ENCODE measurements at regions not wholly inside any gene's neighbourhood (a gene's known extent, or its start where the extent isn't known, plus 50 kb on each side); places are given as distances from the start of the nearest gene placed in this dataset.
"Not testable (repeated sequence)": the region's sequence is repeated elsewhere in the genome, so short reads cannot be mapped to it uniquely, and the experiment has no call there.

DNA sequence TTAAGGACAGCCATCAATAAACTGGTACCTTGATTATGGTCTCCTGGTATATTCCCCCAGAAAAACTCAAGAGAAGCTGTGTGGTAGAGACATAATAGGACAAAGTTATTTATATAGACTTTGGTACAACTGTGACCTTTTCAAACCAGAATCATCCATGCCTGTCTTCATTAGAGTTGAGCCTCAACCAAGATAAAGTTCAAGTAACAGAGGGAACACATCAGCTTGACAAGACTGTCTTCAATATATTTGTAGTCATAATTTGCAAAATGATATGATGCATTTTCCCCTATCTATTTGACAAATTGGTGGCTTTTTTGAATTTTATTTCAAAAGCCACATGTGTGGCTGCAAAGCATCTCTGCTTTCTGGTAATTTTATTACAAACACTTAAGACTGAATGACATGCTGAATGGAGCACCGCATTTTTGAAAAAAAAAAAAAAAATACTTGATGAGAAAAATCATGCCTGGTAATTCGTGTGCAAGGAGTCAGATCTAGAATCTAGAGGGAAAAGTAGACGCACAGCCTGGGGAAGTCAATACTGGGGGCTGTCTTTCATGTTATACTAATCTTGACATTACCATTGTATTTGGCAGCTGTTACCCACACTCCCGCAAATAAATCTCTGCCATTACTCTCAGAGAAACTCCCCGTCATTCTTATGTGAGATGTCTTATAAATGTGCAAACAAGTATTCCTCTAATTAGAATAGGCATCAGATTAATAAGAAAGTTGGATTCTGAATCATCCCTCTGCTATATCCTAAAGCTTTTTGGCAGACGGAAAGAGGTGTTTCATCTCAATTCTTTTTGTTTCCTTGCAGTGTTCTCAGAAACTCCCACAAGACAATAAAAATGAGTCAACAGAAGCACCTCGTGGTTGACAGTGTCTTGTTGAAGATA is 554.8 kb upstream of the CBLB start:
- no peak for DNase-seq

DNA sequence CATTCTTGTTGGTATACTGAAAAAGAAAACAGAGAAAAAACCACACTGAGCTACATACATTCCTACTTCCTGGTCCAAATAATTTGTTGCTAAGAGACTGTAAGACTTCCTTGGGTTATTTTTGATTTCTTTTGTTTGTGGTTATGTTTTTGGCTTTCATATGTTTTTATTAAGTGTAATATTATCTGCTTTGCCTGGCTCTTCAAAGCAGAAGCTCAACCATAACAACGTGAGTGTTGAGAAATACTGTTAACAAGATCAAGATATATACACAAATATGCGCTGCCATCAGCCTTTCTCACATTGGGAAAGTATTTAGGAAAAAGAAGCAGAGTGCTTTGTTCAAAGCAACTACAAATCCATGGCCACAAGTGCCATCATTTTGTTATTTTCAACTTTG is 556.2 kb upstream of the CBLB start:
- DNase-seq, result no peak

DNA sequence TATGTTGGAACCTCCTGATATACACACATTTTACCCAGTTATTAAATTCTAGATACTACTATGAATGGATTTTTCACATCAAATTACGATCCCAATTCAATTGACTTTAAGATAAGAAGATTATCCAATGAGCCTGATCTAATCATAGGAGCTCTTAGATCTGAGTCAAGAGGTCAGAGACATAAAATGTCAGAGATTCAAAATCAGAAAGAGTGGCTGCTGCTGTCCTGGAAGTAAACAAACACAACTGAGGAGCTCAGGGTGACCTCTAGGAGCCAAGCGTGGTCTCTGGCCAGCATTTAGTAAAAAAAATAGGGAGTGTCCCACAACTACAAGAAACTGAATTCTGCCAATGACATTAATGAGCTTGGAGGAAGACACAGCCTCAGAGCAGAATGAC is 557.1 kb upstream of the CBLB start:
- no peak for DNase-seq

GRCh38 chr3:106428565-106428994 is 559.8 kb upstream of the CBLB start:
- no peak for DNase-seq

DNA sequence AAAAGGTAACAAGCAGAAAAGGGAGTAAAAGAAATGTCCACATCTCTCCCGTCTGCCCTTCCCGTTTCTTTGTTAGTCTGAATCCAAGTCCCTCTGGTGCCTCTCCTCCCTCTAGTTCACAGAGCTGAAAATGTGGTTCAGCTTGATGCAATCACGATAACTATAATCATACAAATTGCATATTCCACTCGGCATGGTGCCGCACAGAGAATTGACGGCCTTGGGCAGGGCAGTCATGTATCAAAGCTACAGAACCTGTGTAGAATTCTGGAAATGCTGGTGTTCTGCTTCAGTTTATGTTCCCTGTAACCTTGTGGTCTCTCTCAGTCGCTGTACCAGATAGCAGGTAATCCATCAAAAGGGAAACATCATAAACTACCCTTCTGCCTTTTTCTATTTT is 562.9 kb upstream of the CBLB start:
- DNase-seq, result no peak

DNA sequence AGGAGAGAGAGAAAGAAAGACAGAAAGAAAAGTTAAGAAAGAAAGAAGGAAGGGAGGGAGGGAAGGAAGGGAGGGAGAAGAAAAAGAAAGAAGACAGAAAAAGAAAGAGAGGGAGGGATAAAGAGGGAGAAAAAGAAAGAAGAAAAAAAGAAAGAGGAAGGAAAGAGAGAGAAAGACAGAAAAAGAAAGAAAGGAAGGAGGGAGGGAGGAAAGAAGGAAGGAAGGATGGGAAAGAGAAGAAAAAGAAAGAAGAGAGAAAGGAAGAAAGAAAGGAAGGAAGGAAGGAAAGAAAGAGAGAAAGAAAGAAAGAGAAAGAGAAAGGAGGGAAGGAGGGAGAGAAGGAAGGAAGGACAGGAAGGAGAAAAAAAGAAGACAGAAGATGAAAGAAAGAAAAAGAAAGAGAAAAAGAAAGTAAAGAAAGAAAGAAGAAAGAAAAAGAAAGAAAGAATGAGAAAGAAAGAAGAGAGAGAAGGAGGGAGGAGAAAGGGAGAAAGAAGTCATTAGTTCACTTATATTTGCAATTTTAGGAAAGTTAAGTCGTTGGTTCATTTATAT is 567.2 kb upstream of the CBLB start:
- no peak for DNase-seq

DNA sequence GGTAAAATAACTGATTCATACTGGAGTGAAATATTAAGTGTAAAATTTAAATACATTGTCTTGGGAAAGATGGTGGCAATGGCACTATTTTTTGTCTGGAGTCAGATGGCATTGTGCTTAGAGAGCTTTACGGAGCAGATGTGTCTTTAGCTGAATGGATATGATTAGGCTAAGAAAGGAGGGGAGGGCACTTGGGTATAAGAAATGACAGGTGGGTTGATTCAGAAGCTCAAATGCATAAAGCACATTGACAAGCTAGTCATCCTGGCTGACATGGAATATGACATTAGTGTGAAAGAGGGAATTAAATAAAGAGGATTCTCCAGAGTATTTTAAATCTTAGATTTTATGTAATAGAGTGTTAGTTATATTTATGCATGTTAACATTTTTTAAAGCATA is 570.1 kb upstream of the CBLB start:
- DNase-seq, result no peak

DNA sequence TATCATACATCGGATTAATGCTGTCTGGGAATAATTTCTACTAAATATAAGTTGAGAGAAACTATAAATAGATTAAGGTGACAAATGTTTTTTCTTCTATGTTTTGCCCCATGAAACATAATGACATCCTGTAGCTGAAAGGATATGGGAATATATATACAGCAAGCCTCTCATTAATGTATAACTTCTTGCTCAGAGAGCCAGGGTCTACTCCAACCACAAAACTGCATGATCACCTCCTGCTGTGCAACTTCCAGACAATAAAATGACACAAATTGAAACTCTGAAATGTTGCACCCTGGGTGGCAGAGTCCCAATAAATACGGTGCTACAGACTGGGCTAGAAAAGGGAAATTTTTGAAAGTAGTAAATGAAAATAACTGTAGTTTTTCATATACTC is 571.9 kb upstream of the CBLB start:
- DNase-seq, result no peak

DNA sequence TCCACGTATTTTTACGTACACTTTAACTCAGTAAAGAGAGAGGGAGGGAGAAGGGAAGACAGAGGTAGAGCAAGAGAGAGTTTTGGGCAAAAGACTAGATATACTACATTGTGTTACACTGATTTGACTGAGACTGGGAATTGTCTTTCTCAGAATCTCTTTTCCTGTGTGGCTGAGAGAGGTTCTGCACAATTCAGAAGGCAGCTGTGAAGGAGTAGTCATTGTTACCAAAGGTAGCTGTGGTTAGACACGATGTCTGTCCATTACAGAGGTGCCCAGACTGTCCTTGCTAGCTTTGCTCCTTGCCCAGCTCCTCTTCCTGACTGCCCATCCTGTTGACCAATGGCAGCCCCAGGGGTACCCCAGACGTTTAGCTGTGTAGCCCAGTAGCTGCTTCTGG is 577.5 kb upstream of the CBLB start:
- no peak for DNase-seq

DNA sequence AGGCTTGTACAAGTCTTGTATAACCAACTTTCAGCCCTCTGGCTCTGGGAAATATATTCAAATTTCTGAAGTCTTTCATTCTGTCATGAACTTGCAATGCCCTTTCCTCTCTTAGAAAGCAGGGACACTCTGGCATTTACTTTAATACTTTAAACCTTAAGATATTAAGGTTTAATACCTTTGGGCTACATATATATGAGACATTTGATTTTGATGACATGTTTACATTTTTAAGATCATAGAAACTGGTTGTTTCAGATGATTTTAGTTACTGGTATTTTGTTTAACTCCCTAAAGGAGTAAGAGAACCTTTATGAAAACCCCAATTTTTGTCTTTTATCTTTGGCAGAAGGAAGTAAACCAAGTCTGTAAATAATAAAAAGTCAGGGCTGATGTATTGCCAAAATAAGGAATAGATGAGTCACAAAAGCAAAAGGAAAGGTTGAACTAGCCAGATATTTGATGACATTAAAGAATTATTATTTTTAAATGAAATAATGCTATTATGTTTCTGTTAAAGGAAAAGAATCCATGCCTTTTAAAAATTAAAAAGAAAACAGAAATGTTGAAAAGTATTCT is 579.0 kb upstream of the CBLB start:
- DNase-seq, result no peak

- not testable (repeated sequence) for DNase-seq
Observed at GRCh38 chr3:106448372-106448966, 579.7 kb upstream of the CBLB start.

DNA sequence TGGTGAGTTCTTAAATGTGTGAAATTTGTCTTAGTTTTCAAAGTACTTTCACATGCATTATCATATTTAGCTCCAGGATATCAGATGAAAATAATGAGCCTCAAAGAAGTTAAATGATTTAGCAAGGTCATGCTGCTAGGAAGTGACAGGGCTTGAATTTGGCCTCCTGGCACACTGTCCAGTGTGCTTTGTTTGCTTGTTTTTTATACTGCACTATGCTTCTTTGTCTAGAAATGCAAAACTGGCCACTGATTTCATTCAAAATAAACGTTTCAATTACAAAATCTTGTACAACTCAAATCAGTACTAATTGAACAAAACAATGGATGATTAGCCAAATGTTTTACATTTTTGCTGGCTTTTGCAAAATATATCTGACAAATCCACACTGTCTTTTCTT is 583.3 kb upstream of the CBLB start:
- DNase-seq, result no peak

DNA sequence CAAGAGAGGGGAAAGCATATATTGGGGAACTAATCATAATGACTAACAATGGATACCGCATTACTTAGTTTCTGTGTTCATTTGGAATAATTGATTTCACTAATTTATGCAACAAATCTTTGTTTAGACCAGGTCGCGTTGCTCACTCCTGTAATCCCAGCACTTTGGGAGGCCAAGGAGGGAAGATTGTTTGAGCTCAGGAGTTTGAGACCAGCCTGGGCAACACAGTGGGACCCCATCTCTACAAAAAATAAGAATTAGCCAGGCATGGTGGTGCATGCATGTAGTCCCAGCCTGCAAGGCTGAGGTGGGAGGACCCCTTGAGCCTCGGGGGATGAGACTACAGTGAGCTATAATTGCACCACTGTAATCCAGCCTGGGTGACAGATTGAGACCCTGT is 585.7 kb upstream of the CBLB start:
- no peak for DNase-seq

DNA sequence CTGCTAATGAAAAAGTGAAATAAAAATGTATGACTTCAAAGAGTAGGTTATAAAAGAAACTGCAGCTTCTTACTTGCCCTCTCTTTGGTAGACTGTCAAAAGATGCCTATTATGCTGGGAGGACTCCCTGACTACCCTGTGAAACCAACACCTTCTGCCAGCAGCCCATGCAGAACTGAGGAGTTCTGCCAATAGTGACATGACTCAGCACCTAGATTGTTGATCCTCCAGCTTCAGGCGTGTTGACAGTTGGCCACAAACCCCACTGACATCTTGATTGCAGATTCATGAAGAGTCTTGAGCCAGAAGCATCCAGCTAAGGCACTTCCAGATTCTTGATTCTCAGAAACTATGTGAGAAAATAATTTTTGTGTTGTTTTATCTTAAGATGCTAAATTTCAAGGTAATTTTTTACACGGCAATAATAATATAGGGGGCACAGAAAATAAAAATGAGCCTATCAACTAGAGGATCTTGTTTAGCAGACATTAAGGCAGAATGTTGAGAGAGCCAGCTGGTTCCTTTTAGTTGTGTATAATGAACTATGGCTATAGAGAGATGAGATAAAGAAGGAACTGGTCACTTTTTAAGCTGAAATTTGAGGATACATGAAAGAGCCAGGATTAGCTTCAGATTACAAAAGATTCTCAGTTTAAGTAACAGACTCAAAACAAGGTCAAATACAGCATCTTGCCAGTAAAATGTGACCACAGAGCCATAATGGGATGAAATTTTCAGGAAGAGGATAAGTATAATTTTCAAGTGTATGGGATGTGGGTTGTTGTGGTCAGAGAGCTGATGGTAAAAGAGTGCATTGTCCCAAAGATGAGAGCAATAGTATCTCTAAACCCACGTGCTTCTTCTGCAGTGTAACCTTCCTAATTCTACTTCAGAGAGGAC is 588.7 kb upstream of the CBLB start:
- no peak for DNase-seq

GRCh38 chr3:106458952-106459351 is 590.1 kb upstream of the CBLB start:
- no peak for DNase-seq

DNA sequence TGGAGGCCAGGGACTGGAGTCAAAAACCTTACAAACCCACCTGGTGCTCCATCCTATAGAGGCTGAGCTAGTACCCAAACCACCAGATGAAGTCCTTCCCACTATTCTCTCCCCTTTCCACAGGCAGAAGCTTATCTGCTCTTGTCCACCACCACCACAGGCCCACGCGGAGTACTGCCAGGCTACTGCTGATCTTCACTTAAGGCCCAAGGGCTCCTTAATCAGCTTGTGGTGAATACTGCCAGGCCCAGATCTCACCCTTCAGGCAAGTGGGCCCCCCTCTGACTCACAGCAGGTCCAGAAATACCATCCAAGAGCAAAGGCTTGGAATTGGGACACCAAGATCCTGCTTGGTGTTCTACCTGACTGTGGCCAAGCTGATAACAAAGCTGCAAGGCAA is 598.1 kb upstream of the CBLB start:
- no peak for DNase-seq

GRCh38 chr3:106473576-106474475 is 605.0 kb upstream of the CBLB start:
- no peak for DNase-seq

DNA sequence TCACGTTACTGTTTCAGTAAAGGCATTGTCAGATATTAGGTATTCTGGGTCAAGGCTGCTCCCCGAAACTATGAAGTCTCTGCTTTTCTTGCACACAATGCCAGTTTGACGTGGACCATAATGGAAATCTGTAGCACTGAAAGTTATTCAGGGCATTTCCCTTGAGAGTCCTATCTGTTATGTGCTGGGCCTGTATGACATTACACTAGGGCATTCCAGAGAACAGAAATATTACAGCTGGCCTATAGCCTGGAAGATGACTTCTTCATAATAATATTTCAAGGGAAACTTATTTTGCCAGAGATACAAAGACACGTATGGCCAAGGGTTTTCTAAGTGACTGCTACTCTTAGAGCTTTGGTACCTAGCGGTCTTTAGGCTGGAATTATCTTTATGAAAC is 613.6 kb upstream of the CBLB start:
- no peak for DNase-seq

DNA sequence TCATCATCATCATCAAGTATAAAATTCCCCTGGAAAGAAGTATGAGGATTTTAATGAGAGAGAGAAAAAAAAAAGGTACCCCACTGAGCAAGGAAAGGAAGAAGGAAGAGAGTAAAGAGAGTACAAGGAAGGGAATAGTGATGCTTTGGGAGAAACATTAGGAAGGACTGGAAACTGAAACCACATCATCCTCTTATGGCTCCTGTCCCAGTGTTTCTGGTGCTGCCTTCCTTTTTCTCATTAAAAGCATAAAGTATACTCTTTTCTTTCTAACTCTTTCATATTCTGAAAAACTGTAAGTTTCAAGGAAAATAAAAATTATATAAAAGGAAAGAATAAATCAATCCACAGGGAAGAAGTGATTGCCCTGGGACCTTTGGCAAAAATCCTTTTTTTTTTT is 616.4 kb upstream of the CBLB start:
- no peak for DNase-seq

- DNase-seq, result no peak
Observed at GRCh38 chr3:106485802-106486201, 617.0 kb upstream of the CBLB start.

- DNase-seq, result not testable (repeated sequence)
Observed at GRCh38 chr3:106486945-106487639, 618.3 kb upstream of the CBLB start.
